Astrocyte (in vitro differentiated cells and primary cell): ENCODE measurements at regions not wholly inside any gene's neighbourhood (a gene's known extent, or its start where the extent isn't known, plus 50 kb on each side); places are given as distances from the start of the nearest gene placed in this dataset.

Experiments
- DNase-seq: peaks from one replicate; pipeline ENCODE4 v3.0.0-alpha.2; 2010; ENCODE audit warnings: low read depth
- FAIRE-seq: peaks from 2 replicates; lab custom pipeline; 2011; peaks lifted over from hg19 to GRCh38; lab: Jason Lieb, UNC
- H2AFZ ChIP-seq: 2 replicates; pipeline ENCODE4 v1.6.0; 2012; ENCODE audit warnings: low read depth, low read length, inconsistent platforms
- H3K27ac ChIP-seq: 2 replicates; pipeline ENCODE4 v1.5.1; 2011; ENCODE audit warnings: low read depth, low read length, inconsistent platforms
- H3K27me3 ChIP-seq: 2 replicates; pipeline ENCODE4 v1.6.0; 2011; ENCODE audit warnings: low read length, inconsistent platforms; ENCODE audit not compliant: insufficient read depth
- H3K36me3 ChIP-seq: 2 replicates; pipeline ENCODE4 v1.5.1; 2011; ENCODE audit warnings: low read length, inconsistent platforms; ENCODE audit not compliant: insufficient read depth
- H3K4me1 ChIP-seq: 2 replicates; pipeline ENCODE4 v1.5.1; 2011; ENCODE audit warnings: low read length, inconsistent platforms; ENCODE audit not compliant: insufficient read depth
- H3K4me2 ChIP-seq: 2 replicates; pipeline ENCODE4 v1.6.0; 2012; ENCODE audit warnings: low read length, inconsistent platforms
- H3K4me3 ChIP-seq: 2 replicates; pipeline ENCODE4 v1.5.1; 2011; ENCODE audit warnings: low read depth, mild to moderate bottlenecking, low read length, inconsistent platforms; ENCODE audit not compliant: insufficient read depth
- H3K79me2 ChIP-seq: 2 replicates; pipeline ENCODE4 v1.6.0; 2012; ENCODE audit warnings: mild to moderate bottlenecking, low read length, inconsistent platforms; ENCODE audit not compliant: insufficient read depth
- H3K9ac ChIP-seq: 2 replicates; pipeline ENCODE4 v1.6.0; 2012; ENCODE audit warnings: mild to moderate bottlenecking, low read length, inconsistent platforms
- H3K9me3 ChIP-seq: 2 replicates; pipeline ENCODE4 v1.5.1; 2012; ENCODE audit warnings: low read depth, mild to moderate bottlenecking, low read length, inconsistent platforms; ENCODE audit not compliant: insufficient read depth
- H4K20me1 ChIP-seq: 2 replicates; pipeline ENCODE4 v1.6.0; 2012; ENCODE audit warnings: low read length, inconsistent platforms; ENCODE audit not compliant: insufficient read depth
- H3K27ac Mint-ChIP-seq: one replicate; pipeline ENCODE4 v1.8.0; 2021; ENCODE audit warnings: mild to moderate bottlenecking, mixed read lengths; ENCODE audit not compliant: unreplicated experiment
- H3K27me3 Mint-ChIP-seq: one replicate; pipeline ENCODE4 v1.8.0; 2021; ENCODE audit warnings: low read depth, mixed read lengths; ENCODE audit not compliant: unreplicated experiment
- H3K36me3 Mint-ChIP-seq: one replicate; pipeline ENCODE4 v1.8.0; 2021; ENCODE audit warnings: low read depth, mixed read lengths; ENCODE audit not compliant: unreplicated experiment
- H3K4me1 Mint-ChIP-seq: one replicate; pipeline ENCODE4 v1.8.0; 2021; ENCODE audit warnings: low read depth, mixed read lengths; ENCODE audit not compliant: unreplicated experiment
- H3K4me3 Mint-ChIP-seq: one replicate; pipeline ENCODE4 v1.8.0; 2021; ENCODE audit warnings: mild to moderate bottlenecking, moderate library complexity, mixed read lengths; ENCODE audit not compliant: unreplicated experiment
- H3K9me3 Mint-ChIP-seq: one replicate; pipeline ENCODE4 v1.8.0; 2021; ENCODE audit warnings: mild to moderate bottlenecking, mixed read lengths; ENCODE audit not compliant: unreplicated experiment
- EZH2 ChIP-seq: IDR thresholded peaks from 2 replicates; pipeline ENCODE4 v1.6.1; 2012; ENCODE audit warnings: mild to moderate bottlenecking, low read length, inconsistent platforms; ENCODE audit not compliant: insufficient read depth
- TF ChIP-seq, protein P1 (sequence below): IDR thresholded peaks from 2 replicates; pipeline ENCODE4 v1.5.1; 2011; ENCODE audit warnings: low read depth, mild to moderate bottlenecking, inconsistent platforms, low read length, moderate library complexity; ENCODE audit not compliant: insufficient read depth

DNA sequence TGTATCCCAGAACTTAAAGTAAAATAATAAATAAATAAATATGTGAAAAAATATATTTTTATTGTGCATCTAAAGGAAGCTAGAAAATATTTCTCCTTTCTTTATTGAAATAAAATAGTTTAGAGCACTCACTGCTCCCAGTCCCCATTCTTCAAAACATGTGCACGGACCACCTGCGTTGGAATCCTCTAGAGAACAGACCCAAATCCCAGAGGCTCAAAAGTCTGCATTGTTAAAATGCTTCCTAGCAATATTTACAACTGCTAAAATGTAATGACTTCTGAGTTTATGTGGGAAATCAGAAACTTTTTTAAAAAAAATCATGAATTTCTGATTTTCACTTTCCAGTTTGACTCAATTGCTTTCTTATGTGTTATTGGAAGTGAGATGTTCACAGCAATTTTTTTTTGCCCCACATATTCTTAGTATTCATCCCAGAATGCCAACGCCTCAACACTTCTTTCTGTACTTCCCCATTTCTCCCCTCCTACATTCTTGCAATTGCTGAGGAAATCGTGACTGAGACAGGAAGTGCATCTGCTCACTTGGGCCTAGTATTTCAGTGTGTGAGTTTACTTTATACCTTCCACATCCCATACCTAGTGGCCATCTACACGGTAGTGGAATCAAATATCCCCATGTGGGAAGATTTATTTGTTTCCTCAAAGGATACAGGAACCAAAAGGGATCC is 116.0 kb upstream of the FLRT2 start:
- no peak for TF ChIP-seq EZH2
- TF ChIP-seq, protein P1, sequence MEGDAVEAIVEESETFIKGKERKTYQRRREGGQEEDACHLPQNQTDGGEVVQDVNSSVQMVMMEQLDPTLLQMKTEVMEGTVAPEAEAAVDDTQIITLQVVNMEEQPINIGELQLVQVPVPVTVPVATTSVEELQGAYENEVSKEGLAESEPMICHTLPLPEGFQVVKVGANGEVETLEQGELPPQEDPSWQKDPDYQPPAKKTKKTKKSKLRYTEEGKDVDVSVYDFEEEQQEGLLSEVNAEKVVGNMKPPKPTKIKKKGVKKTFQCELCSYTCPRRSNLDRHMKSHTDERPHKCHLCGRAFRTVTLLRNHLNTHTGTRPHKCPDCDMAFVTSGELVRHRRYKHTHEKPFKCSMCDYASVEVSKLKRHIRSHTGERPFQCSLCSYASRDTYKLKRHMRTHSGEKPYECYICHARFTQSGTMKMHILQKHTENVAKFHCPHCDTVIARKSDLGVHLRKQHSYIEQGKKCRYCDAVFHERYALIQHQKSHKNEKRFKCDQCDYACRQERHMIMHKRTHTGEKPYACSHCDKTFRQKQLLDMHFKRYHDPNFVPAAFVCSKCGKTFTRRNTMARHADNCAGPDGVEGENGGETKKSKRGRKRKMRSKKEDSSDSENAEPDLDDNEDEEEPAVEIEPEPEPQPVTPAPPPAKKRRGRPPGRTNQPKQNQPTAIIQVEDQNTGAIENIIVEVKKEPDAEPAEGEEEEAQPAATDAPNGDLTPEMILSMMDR: no peak
- no peak for DNase-seq
- Histone ChIP-seq H3K27me3 (no peaks in the 10 kb centered on the region), H3K4me3 (no peak overlapping the region), H3K36me3 (no peaks in the 10 kb centered on the region), H3K4me2 (no peak overlapping the region), H2AFZ (peak overlapping the region; percentile 21), H3K79me2 (no peaks in the 10 kb centered on the region), H3K9ac (no peak overlapping the region), H3K9me3 (no peaks in the 10 kb centered on the region), H4K20me1 (no peaks in the 10 kb centered on the region), H3K27ac (no peak overlapping the region), H3K4me1 (peaks cover 19% of the 10 kb centered on the region)
- peaks cover 32% of the 10 kb centered on the region for H3K4me1 Mint-ChIP-seq
- no peaks in the 10 kb centered on the region for H3K9me3 Mint-ChIP-seq
- H3K27ac Mint-ChIP-seq: peak overlapping the region; percentile 91
- FAIRE-seq: no peak
- no peaks in the 10 kb centered on the region for H3K36me3 Mint-ChIP-seq
- no peak overlapping the region for H3K4me3 Mint-ChIP-seq
- no peaks in the 10 kb centered on the region for H3K27me3 Mint-ChIP-seq

DNA sequence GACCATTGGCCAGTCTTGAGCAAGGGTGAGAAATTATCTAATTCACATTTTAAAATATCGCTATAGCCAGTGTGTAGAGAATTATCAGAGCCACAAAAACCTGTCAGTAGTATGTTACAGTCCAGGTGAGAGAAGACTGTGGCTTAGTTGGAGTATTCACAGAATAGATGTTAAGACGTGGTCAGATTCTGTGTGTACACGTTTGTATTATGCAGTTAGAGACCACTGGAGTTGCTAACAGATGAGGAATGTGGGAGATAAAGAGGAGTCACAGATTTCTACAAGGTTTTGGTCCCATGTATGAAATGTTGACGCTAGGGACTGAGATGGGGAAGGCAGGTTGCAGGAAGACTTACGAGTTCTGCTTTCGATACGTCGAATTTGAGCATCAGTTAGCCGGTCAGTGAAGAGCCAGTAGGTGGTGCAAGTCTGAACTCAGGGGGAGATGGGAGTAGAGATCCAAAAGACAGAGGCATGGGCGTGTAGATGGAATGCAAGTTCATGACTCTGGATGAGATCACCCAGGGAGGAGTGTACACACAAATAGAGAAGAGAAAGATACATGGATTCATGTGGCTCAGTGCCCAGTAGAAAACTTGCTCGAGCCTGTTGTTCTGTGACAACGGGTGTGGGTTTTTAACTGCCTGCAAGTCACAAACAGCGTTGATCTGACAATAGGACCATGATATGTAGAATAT is 114.8 kb upstream of the FLRT2 start:
- Mint-ChIP-seq H3K4me3 (no peak overlapping the region), H3K27ac (peak overlapping the region; percentile 91), H3K9me3 (no peaks in the 10 kb centered on the region), H3K36me3 (no peaks in the 10 kb centered on the region), H3K4me1 (peaks cover 32% of the 10 kb centered on the region), H3K27me3 (no peaks in the 10 kb centered on the region)
- H3K27ac ChIP-seq: peak overlapping the region; percentile 43
- no peak overlapping the region for H3K4me3 ChIP-seq
- no peaks in the 10 kb centered on the region for H3K9me3 ChIP-seq
- no peaks in the 10 kb centered on the region for H3K36me3 ChIP-seq
- H3K4me2 ChIP-seq: peak overlapping the region; percentile 53
- TF ChIP-seq EZH2: no peak
- TF ChIP-seq, protein P1: peak; percentile 59
- H3K9ac ChIP-seq: peak overlapping the region; percentile 37
- H3K79me2 ChIP-seq: no peaks in the 10 kb centered on the region
- H4K20me1 ChIP-seq: no peaks in the 10 kb centered on the region
- peak overlapping the region; percentile 59 for H2AFZ ChIP-seq
- DNase-seq: peak; percentile 94
- H3K27me3 ChIP-seq: no peaks in the 10 kb centered on the region
- H3K4me1 ChIP-seq: peaks cover 19% of the 10 kb centered on the region
- FAIRE-seq: peak; percentile 100

DNA sequence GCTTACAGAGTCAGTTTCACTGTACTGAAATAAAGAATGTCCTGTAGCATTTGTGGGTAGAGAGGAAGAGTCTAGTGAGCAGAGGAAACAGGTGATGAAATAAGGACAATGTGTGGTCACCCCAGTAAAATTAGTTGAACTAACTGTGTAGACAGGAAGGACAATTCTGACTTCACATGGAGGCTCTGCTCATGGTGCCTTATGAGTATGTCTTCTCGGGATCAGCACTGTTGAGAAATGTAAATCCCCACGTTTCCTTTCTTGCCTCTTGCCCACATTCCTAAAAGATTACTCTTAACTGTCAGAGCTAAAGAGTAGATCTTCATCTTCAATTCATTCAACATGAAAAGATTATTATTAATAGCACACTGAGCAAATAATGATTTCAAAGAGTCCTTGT is 113.2 kb upstream of the FLRT2 start:
- Histone ChIP-seq H3K4me1 (peaks cover 19% of the 10 kb centered on the region), H4K20me1 (no peaks in the 10 kb centered on the region), H3K9ac (peak overlapping the region; percentile 26), H3K9me3 (no peaks in the 10 kb centered on the region), H2AFZ (peak overlapping the region; percentile 50), H3K4me2 (peak overlapping the region; percentile 68), H3K4me3 (no peak overlapping the region), H3K27ac (peak overlapping the region; percentile 62), H3K79me2 (no peaks in the 10 kb centered on the region), H3K27me3 (no peaks in the 10 kb centered on the region), H3K36me3 (no peaks in the 10 kb centered on the region)
- no peaks in the 10 kb centered on the region for H3K27me3 Mint-ChIP-seq
- FAIRE-seq (peak; percentile 85), DNase-seq (peak; percentile 77)
- no peak overlapping the region for H3K4me3 Mint-ChIP-seq
- peak overlapping the region; percentile 90 for H3K27ac Mint-ChIP-seq
- peaks cover 2% of the 10 kb centered on the region for H3K9me3 Mint-ChIP-seq
- no peaks in the 10 kb centered on the region for H3K36me3 Mint-ChIP-seq
- no peak for TF ChIP-seq EZH2
- TF ChIP-seq, protein P1: no peak
- H3K4me1 Mint-ChIP-seq: peaks cover 42% of the 10 kb centered on the region
